Activated T-cell treated with anti-CD3 and anti-CD28 coated beads for 24 hours (primary cell): ENCODE measurements at regions not wholly inside any gene's neighbourhood (a gene's known extent, or its start where the extent isn't known, plus 50 kb on each side); places are given as distances from the start of the nearest gene placed in this dataset.

Source experiments
- DNase-seq: peaks from one replicate; pipeline ENCODE4 v3.0.0-alpha.2; 2020; ENCODE audit warnings: low read depth

GRCh38 chr2:226272435-226272834 lies 527.2 kb downstream of the IRS1 start:
- DNase-seq: no peak

DNA sequence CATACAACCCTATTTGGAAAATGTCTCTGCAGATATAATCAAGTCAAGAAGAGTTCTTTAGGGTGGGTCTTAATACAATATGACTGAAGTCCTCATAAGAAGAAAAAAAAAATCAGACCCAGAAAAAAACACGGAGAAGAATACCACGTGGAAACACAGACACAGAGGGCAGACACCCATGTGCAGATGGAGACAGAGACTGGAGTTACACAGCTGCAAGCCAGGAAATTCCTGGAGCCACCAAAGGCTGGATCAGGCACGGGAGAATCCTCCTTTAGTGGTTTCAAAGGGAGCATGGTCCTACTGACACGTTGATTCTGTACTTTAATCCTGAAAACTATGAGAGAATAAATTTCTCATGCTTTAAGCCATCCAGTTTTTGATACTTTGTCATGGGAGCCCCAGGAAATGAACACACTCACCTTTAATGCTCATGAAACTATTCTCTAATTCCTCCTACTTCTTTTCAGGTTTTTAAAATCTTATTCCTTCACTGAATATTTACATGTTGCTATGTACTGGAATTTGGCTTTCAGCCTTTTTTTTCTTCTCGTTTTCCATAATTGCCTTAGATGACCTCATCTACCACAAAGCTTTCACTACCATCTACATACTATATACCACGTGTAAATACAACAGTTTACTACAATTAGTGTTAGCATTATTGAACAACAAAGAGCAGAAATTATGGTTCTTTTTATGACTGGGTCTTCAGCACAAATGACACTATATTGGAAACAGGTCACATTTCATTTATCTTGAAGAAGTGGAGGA lies 529.1 kb downstream of the IRS1 start:
- no peak for DNase-seq

GRCh38 chr2:226267516-226268289 lies 531.9 kb downstream of the IRS1 start:
- DNase-seq: no peak

GRCh38 chr2:226256709-226257376 lies 542.8 kb downstream of the IRS1 start:
- no peak for DNase-seq

DNA sequence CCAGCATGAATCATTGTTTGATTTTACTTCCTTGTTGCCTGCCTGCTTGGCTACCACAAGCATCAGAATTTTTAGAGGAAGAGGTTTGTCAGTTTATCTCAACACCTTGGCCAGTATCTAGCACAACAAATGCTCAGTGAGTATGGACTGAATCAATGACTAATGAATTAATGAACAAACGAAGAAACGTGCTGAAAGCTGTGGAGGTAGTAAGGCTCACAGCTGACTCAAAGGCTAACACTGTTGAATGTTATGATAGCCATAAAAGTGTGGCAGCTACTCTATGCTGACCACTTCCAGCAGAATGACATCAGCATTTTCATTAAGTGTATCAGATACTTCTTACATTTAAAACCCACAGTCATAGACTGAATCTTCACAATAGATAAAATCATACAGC lies 543.4 kb downstream of the IRS1 start:
- DNase-seq: no peak

GRCh38 chr2:226251661-226252060 lies 548.0 kb downstream of the IRS1 start:
- no peak for DNase-seq

DNA sequence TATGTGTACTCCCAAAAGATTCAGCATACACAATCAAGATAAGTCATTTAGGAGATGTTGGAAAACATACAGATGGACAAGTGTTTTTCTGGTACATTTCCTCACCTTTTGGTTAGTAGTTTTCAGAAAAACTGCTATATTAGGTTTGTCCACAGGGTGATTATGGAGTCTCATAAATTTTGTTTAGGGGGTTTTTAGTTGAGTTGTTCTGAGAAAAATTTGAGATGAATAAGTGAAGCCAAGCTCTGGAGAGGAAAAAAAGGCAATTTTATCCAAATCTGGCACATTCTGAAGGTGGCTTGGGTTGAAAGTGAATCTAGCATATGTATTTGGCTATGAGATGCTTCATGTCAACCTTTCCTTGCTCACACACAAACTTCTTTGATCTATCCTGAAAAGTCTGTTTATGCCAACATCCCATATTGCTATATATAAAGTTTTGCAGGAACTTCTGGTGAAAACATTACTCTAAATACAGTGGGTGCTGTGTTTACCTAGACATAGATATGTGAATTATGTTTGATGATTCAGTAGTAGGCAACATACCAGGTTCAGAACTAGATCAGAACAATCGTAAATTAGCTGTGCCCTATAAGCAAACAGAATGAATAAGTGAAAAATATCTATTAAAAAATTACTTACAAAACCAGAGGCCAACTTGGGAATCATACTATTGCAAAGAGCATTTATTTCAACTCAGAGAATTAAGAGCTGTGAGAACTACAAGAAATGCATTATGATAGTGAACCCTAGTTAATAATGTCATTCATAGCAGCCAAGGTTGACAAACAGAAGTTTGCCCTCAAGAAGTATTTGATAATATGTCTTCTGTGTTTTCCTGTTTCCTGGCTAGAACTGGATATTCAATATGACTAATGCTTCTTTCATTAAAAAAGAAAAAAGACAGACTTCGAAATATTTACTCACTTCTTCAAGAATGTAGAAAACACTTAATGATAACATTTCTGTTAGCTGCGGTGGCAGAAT lies 552.0 kb downstream of the IRS1 start:
- no peak for DNase-seq

- no peak for DNase-seq
Observed at GRCh38 chr2:226234187-226234586, 565.4 kb downstream of the IRS1 start.

DNA sequence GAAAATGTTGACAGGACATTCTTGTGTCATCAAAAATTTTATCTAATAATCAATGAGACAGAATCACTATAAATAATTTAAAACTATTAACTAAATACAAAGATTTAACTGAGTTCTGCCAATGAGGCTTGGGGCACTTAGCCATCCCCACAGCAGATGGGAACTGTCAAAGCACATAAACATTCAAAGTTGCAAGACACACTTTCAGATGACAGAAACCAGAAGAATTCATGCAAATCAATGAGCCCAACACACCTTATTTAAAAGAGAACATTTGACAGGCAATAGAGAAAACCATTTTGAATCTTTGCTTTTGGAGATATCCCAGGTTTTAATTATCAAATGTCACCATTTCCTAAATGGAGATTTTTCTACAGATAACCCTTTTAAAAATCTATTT lies 566.2 kb downstream of the IRS1 start:
- no peak for DNase-seq

DNA sequence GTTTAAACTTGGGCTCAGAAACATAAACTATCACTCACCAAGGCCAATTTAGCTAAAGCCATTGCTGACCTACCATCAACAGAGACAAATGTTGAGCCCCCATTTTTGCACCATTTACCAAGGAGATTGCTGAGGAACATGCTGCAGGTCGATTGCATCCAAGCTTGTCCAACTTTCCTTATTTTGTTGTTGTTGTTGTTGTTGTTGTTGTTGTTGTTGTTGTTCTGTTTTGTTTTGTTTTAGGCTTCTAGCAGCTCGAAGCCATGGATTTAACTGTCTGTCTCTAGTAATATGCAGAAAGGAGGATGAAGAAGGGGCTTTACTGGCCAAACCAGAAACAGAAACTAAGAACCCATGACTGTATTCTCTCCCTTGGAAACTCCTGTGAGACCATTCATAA lies 571.5 kb downstream of the IRS1 start:
- no peak for DNase-seq

GRCh38 chr2:226227341-226227740 lies 572.3 kb downstream of the IRS1 start:
- DNase-seq: no peak

DNA sequence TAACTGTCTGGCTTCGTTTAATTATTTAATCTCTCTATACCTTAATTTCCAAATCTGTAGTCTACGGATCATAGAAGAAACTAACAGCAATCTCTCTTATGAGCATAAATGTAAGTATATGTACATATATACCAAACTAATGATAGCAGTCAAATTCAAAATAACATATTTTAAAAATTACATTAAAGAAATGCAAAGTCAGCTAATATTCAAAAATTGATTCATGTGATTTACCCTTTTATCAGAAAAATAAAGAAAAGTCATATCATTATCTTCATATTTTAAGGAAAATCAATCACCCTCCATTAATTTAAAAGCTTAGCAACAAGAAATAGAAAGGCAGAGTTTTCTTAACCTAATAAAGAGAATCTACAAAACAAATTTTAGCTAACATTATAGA lies 575.9 kb downstream of the IRS1 start:
- DNase-seq: no peak

DNA sequence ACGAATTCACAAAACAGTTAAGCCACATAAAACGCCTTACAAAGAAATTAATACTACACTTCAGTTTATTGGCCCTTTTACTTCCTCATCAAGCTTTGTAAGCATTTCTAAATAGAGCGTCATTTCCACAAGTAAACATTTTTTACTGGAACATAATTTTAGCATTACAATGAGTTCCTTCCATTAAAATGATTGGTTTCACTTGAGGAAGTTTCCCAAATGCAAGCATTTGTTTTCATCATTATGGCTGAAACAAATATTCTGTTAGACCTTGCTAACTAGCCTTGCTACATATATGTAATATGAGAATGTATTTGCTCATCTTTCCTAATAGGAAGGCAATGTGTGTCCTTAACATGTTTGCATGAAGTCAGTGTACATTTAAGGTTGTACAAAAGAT lies 579.1 kb downstream of the IRS1 start:
- no peak for DNase-seq

- no peak for DNase-seq
Observed at GRCh38 chr2:226217191-226217590, 582.4 kb downstream of the IRS1 start.

DNA sequence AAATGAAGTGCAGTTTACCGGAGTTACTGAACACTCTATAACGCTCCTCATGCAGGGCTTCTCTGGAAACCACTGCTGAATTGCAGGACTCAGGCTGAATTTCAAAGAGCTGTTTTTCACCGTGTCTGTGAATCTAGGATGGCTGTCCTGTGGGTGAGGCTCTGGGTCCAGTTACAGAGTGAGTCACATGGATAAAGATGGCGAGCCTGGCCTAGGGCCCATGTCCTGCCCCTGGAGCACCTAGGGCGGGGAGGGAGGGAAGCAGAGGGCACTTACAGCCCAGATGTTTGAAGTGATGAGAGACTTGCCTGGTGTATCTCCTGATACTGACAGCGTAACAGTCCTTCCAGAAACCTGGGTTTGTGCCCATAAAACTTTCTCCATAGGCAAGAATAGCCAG lies 583.0 kb downstream of the IRS1 start:
- DNase-seq: no peak

DNA sequence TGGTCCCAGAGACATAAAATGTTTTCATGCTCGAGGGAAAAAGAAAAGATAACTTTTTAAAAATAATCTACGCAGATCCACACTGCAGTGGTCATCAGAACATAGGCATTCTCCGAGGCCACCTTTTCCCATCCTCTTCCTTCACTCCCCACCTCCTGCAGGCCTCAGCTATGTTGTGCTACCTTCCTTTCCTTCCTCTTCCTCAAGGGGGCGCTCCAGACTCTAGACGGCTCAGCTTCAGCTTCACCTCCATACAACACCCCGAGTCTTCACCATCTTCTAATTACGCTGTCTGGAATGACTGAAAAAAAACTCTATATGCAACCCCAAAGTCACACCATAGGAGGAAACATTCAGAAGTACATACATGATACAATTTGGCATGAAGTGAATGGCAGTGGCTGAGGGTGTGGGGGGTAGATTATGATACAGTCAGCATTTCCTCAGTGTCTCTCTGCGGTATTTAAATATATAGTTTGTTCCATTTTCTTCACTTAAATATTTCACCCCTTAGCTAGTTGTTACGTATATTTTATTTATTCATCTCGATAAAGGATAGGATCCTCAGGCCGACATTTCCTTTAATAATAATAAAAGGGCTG lies 583.6 kb downstream of the IRS1 start:
- DNase-seq: peak; percentile 54

- no peak for DNase-seq
Observed at GRCh38 chr2:226213717-226214116, 585.9 kb downstream of the IRS1 start.

DNA sequence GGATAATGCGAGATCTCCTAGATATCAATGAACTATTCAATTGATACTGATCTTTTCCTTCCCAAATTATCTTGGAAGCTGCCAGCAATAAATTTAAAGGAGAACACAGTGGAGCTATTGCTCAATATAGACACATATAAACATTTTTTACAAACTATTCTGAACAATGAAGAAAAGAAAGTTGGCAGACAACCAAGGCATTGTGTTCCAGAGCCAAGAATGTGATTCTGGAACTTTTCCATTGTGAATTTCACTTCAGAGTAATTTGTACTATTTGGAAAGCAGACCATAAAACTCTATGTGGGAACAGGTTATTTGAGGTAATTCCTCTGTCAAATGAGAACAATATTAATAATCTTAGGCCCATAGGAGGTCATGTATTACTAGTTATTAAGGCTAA lies 588.2 kb downstream of the IRS1 start:
- DNase-seq: no peak

- DNase-seq: no peak
Observed at GRCh38 chr2:226208726-226209125, 590.9 kb downstream of the IRS1 start.

DNA sequence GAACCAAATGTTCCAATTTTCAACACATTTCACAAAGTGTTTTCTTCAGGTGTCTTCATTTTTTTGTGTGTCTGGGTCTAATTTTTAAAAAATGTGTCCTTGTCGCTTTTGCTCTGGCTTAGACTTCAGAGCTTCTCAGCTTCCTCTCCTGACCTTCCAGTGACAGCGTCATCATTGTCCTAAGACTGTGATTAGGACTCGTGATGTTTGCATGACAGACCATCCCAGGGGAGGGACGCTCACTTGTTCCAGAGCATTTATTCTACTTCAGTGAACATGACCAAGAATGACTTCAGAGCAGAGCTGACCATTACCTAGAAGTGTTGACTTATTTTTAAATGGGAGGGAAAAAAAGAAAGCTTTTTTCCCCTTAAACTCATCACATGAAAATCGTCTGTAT lies 591.9 kb downstream of the IRS1 start:
- DNase-seq: no peak

- DNase-seq: no peak
Observed at GRCh38 chr2:226199555-226199954, 600.1 kb downstream of the IRS1 start.
